IMR-90 (cell line): ENCODE measurements at regions not wholly inside any gene's neighbourhood (a gene's known extent, or its start where the extent isn't known, plus 50 kb on each side); places are given as distances from the start of the nearest gene placed in this dataset.

Source experiments
- ATAC-seq: fragments of 200-7000 bp; cut with Tn5 transposase; 2 replicates; pipeline ENCODE4 v1.9.1; 2020; ENCODE audit warnings: low read depth, mild to moderate bottlenecking, moderate library complexity
- BruUV-seq: library from RNA; stranded (reverse); fragments of 400-500 nt; replicated peaks from 2 replicates; lab custom pipeline; 2021; lab: Mats Ljungman, UMichigan
- CTCF ChIA-PET: fragments of 300-600 bp; formaldehyde crosslinking; extraction: SDS; loops from one replicate; lab custom pipeline; 2021; ENCODE audit warnings: antibody characterized with exemption; lab: Yijun Ruan, JAX
- POLR2A ChIA-PET: fragments of 300-600 bp; sonication (Branson Sonifier 250); formaldehyde crosslinking; loops from one replicate; lab custom pipeline; 2022; ENCODE audit warnings: antibody characterized with exemption; ENCODE audit not compliant: unreplicated experiment; lab: Charles Lee
- DNase-seq: peaks from one replicate; pipeline ENCODE4 v3.0.0; 2013
- H2AFZ ChIP-seq: replicated peaks from 2 replicates; pipeline ENCODE3; 2013; ENCODE audit warnings: low read length, mild to moderate bottlenecking; ENCODE audit not compliant: poor library complexity
- H2AK5ac ChIP-seq: 2 replicates; pipeline ENCODE4 v1.6.1; 2013; ENCODE audit warnings: low read depth, low read length, inconsistent platforms
- H2AK9ac ChIP-seq: replicated peaks from 2 replicates; pipeline ENCODE3; 2013; ENCODE audit warnings: mild to moderate bottlenecking, low read depth, low read length, moderate library complexity; ENCODE audit not compliant: poor library complexity
- H2BK120ac ChIP-seq: 2 replicates; pipeline ENCODE4 v1.6.1; 2013; ENCODE audit warnings: low read depth, low read length, inconsistent platforms
- H2BK15ac ChIP-seq: 3 replicates; pipeline ENCODE4 v1.6.1; 2013; ENCODE audit warnings: low read depth, low read length, inconsistent platforms
- H2BK20ac ChIP-seq: 2 replicates; pipeline ENCODE4 v1.6.1; 2013; ENCODE audit warnings: low read depth, mild to moderate bottlenecking, inconsistent platforms, low read length, moderate library complexity
- H2BK5ac ChIP-seq: 2 replicates; pipeline ENCODE4 v1.6.1; 2013; ENCODE audit warnings: mild to moderate bottlenecking, low read depth, low read length, inconsistent platforms; ENCODE audit not compliant: poor library complexity, severe bottlenecking
- H3K14ac ChIP-seq: replicated peaks from 2 replicates; pipeline ENCODE4 v1.6.1; 2013; ENCODE audit warnings: low read depth, low read length, inconsistent platforms
- H3K18ac ChIP-seq: 2 replicates; pipeline ENCODE4 v1.6.1; 2013; ENCODE audit warnings: low read depth, low read length, control low read depth
- H3K23ac ChIP-seq: 2 replicates; pipeline ENCODE4 v1.6.1; 2013; ENCODE audit warnings: low read depth, low read length, inconsistent platforms
- H3K27ac ChIP-seq: 2 replicates; pipeline ENCODE4 v1.5.1; 2013; ENCODE audit warnings: mild to moderate bottlenecking, control low read depth, low read length; ENCODE audit not compliant: insufficient read depth
- H3K27me3 ChIP-seq: 2 replicates; pipeline ENCODE4 v1.6.1; 2013; ENCODE audit warnings: low read length; ENCODE audit not compliant: control insufficient read depth, insufficient read depth
- H3K36me3 ChIP-seq: 2 replicates; pipeline ENCODE4 v1.6.1; 2013; ENCODE audit warnings: low read length, mixed read lengths; ENCODE audit not compliant: control insufficient read depth, insufficient read depth
- H3K4ac ChIP-seq: 2 replicates; pipeline ENCODE4 v1.6.1; 2013; ENCODE audit warnings: low read depth, low read length, inconsistent platforms
- H3K4me1 ChIP-seq: 2 replicates; pipeline ENCODE4 v1.6.1; 2013; ENCODE audit warnings: low read length, mixed read lengths; ENCODE audit not compliant: control insufficient read depth, insufficient read depth
- H3K4me2 ChIP-seq: 2 replicates; pipeline ENCODE4 v1.6.1; 2013; ENCODE audit warnings: low read depth, mild to moderate bottlenecking, control low read depth, low read length, moderate library complexity
- H3K4me3 ChIP-seq: 2 replicates; pipeline ENCODE4 v1.5.1; 2013; ENCODE audit warnings: low read depth, mild to moderate bottlenecking, control low read depth, low read length, moderate library complexity; ENCODE audit not compliant: insufficient read depth
- H3K56ac ChIP-seq: 2 replicates; pipeline ENCODE4 v1.6.1; 2013; ENCODE audit warnings: low read length, inconsistent platforms; ENCODE audit not compliant: insufficient read depth; ENCODE audit errors: extremely low read depth
- H3K79me1 ChIP-seq, 2 experiments: 2 replicates each; pipeline ENCODE4 v1.6.1; 2013; ENCODE audit warnings: low read length in 2 of 2, inconsistent platforms in 1 of 2, low read depth in 1 of 2
- H3K9ac ChIP-seq: 2 replicates; pipeline ENCODE4 v1.6.1; 2013; ENCODE audit warnings: low read depth, low read length, control low read depth
- H3K9me1 ChIP-seq: 2 replicates; pipeline ENCODE4 v1.6.1; 2013; ENCODE audit warnings: low read length, inconsistent platforms; ENCODE audit not compliant: insufficient read depth
- H3K9me3 ChIP-seq: 2 replicates; pipeline ENCODE4 v1.6.1; 2013; ENCODE audit warnings: low read length; ENCODE audit not compliant: control insufficient read depth, insufficient read depth
- H4K20me1 ChIP-seq: 2 replicates; pipeline ENCODE4 v1.6.1; 2013; ENCODE audit warnings: low read length, inconsistent platforms; ENCODE audit not compliant: insufficient read depth
- H4K5ac ChIP-seq: 2 replicates; pipeline ENCODE4 v1.6.1; 2013; ENCODE audit warnings: mild to moderate bottlenecking, low read depth, low read length, control low read depth
- H4K8ac ChIP-seq, 2 experiments: 2 replicates each; pipeline ENCODE4 v1.6.1; 2013; ENCODE audit warnings: low read depth in 2 of 2, low read length in 2 of 2, control low read depth in 1 of 2, inconsistent platforms in 1 of 2
- H4K91ac ChIP-seq: 2 replicates; pipeline ENCODE4 v1.6.1; 2013; ENCODE audit warnings: low read depth, low read length, inconsistent platforms; ENCODE audit not compliant: insufficient read depth
- CEBPB ChIP-seq: IDR thresholded peaks from 2 replicates; pipeline ENCODE4 v1.6.1; 2012; ENCODE audit warnings: low read depth, low read length, improper control_type of control experiment
- CTCF ChIP-seq: conservative IDR thresholded peaks from 2 replicates; pipeline ENCODE4 v1.5.1; 2012; ENCODE audit warnings: mild to moderate bottlenecking, low read depth, low read length, improper control_type of control experiment
- FOS ChIP-seq: fragments of 150-350 bp; IDR thresholded peaks from 2 replicates; pipeline ENCODE4 v1.6.1; 2016; ENCODE audit warnings: low read depth, low read length
- RAD21 ChIP-seq: IDR thresholded peaks from 2 replicates; pipeline ENCODE4 v1.6.1; 2012; ENCODE audit warnings: low read length, improper control_type of control experiment
- SMC3 ChIP-seq: fragments of 150-350 bp; IDR thresholded peaks from 2 replicates; pipeline ENCODE4 v1.6.1; 2016; ENCODE audit warnings: low read depth, mild to moderate bottlenecking, antibody characterized with exemption, low read length, moderate library complexity
- WGBS, 2 experiments: methylation state at CpG; one replicate each; pipeline versions ENCODE4 v1.1.5 to v1.1.7; 2013; ENCODE audit warnings: missing lambda C conversion rate in 2 of 2; ENCODE audit not compliant: insufficient read length in 1 of 2; ENCODE audit errors: extremely low coverage in 2 of 2; 5-methylcytosine and 5-hydroxymethylcytosine counted together
- dilution Hi-C: fragments of 300-500 bp; cut with HindIII; formaldehyde crosslinking; loops from one replicate; pipeline ENCODE4 v1.14.3; 2018; ENCODE audit warnings: low sequenced_read_pairs; ENCODE audit not compliant: unreplicated experiment
- in situ Hi-C: fragments of 300-500 bp; cut with MboI; formaldehyde crosslinking; loops from 3 replicates; pipeline ENCODE4 v1.14.3; 2019; ENCODE audit warnings: low sequenced_read_pairs, inconsistent platforms, mixed read lengths
- intact Hi-C: fragments of 100-400 bp; cut with micrococcal nuclease; formaldehyde crosslinking; loops from 2 replicates; pipeline ENCODE4 v1.10.0; 2022

- Histone ChIP-seq H2AK5ac (no peak overlapping the region), H3K4ac (no peak overlapping the region), H2BK15ac (no peak overlapping the region), H3K18ac (no peak overlapping the region), H3K4me2 (no peak overlapping the region), H4K20me1 (no peaks in the 10 kb centered on the region), H3K56ac (no peak overlapping the region), H3K27ac (no peak overlapping the region), H3K27me3 (no peaks in the 10 kb centered on the region; the same call in 1 of the 2 replicates), H3K9me1 (0 out of 2 replicates have a peak, but pooled peaks cover 3% of the 10 kb centered on the region), H4K91ac (no peak overlapping the region), H3K14ac (no peak overlapping the region), H4K5ac (no peak overlapping the region), H3K79me1 (no peaks in the 10 kb centered on the region), H2BK5ac (no peak overlapping the region), H3K4me3 (no peak overlapping the region), H3K36me3 (no peaks in the 10 kb centered on the region), H2BK120ac (no peak overlapping the region), H3K23ac (no peak overlapping the region), H2BK20ac (no peak overlapping the region), H3K9ac (no peak overlapping the region), H4K8ac (no peak overlapping the region), H3K4me1 (peaks cover 3% of the 10 kb centered on the region), H2AK9ac (no peak overlapping the region), H2AFZ (no peak overlapping the region), H3K9me3 (no peaks in the 10 kb centered on the region)
- CTCF ChIA-PET = no interaction called here
- intact Hi-C loops (no loop called here), in situ Hi-C loops (no loop called here), dilution Hi-C loops (no loop called here)
- DNase-seq (peak; percentile 42), ATAC-seq (no peak)
- no peak for TF ChIP-seq RAD21
- peak; percentile 9; the same call in 1 of the 2 replicates for TF ChIP-seq FOS
- no peak for TF ChIP-seq CTCF
- no peak for TF ChIP-seq SMC3
- TF ChIP-seq CEBPB = no peak
- POLR2A ChIA-PET = no interaction called here
- no CpG with 5 or more reads among the region's 1 CpG for WGBS, 2 experiments
- no TSS peak for BruUV-seq
Observed at GRCh38 chr15:91541286-91541685, 312.2 kb upstream of the SLCO3A1 start.
